ENCODE measurements at regions not wholly inside any gene's neighbourhood (a gene's known extent, or its start where the extent isn't known, plus 50 kb on each side); places are given as distances from the start of the nearest gene placed in this dataset.

DNA sequence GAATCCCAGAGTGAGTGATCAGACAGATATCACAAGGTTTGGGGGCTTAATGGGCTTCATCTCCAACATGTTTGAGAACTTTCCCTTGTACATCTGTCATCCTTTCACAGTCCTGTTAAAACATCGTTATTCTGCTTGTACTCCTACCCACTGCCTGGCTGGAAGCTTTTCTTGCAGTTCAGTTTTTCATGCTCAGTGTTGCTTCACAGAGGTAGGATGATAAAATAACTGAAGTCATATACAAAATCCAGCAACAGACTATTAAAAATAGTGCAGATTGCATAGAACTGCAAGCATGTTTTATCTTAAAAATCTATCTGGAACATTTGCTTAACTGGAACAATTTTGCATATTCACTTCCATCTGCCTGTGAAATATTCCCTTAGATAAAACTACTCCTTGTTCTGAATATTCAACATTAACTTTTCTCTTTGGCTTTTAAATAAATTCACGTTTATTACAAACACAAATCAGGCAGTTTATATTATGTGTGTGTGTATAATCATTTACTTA is 579.6 kb upstream of the IGFBP7 start:
- no peak for DNase-seq (ENCODE audit: low read depth)

DNA sequence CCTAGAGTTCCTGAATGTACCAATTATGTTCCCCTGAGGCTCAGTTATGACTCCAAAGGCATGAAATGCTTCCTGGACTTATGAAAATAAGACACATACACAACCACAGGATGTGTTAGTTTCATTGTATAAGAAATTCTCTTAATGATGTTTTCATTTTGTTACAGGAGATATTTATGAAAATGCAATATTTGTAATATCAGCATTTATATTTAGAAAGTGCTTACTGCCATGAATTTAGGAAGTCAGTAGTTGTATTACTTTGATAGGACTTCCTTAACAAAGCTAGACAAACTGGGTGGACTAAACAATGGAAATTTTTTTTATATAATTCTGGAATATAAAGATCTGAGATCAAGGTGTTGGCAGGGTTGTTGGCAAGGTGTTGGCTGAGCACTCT is 572.1 kb upstream of the IGFBP7 start:
- DNase-seq (ENCODE audit: low read depth), result no peak

DNA sequence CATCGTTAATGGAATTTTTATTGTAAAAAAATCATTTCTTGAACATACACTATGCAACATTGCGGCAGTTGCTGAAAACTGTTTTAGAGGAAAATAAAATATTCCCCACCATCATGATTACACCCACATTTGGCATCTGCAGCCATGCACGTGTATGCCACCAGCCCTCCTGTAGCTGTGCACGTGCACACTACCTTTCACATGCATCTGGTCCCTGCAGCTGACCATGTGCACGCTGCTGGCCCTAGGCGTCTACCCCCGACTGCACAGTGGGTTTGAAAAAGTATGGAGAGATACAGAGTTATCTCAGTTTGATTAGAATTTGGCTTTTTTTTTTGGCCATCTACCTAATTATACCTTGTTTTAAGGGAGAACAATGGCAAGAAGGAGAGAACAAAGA is 569.8 kb upstream of the IGFBP7 start:
- no peak for DNase-seq (ENCODE audit: low read depth)

DNA sequence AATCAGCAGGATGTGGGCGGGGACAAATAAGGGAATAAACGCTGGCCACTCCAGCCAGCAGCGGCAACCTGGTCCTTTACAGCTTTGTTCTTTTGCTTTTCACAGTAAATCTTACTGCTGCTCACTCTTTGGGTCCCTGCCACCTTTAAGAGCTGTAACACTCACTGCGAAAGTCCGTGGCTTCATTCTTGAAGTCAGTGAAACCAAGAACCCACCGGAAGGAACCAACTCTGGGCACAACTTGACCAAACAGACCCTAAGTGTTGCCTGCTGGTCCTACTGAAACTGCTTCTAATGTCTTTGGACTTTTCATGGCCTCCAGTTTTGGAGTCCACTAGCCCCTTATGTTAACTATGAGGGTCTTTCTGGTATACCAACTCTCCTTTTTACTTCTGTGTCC is 566.2 kb upstream of the IGFBP7 start:
- no peak for DNase-seq (ENCODE audit: low read depth)

DNA sequence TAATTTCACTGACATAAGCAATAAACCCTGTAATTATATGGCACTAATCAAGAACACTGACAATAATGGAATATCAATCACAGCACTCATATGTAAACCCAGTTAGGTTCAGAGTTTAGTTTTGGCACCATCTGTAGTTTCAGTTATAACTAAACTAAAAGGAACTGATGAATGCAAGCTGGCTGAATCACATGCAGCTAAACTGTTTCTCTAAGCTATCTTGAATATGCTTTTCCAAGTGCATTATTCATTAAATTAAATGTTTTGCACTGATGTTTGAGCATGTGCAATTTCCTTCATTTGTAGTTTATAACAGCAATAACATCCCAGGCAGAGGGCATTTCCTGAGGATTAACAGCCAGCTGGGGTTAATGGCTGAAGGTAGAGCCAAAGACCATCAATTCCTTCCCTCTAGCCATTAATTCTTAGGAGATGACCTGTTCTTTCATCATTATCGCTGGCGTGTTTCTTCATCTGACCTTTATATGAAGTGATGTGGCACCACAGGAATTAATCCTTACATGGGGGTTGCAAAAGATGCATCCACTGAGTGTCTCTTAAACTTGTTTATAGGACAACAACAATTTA is 562.8 kb upstream of the IGFBP7 start:
- DNase-seq (ENCODE audit: low read depth), result no peak

DNA sequence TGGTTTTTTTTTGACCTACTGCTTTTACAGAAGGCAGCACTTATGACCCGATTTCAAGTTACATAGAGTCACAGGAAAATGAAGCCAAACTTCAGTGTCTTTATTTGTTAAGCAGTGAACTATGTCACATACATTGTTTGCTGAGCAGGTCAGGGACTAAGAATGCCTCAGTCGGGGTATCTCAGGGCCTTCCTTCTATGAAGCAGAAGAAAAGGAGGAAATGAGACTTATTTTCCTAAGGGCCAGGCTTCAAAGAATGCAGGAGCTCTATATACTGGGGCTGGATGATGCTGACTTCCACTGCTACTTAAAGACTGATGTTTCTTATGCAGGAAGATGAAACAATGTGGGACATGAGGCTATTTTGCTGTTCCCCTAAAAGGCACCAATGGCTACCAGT is 558.4 kb upstream of the IGFBP7 start:
- no peak for DNase-seq (ENCODE audit: low read depth)

DNA sequence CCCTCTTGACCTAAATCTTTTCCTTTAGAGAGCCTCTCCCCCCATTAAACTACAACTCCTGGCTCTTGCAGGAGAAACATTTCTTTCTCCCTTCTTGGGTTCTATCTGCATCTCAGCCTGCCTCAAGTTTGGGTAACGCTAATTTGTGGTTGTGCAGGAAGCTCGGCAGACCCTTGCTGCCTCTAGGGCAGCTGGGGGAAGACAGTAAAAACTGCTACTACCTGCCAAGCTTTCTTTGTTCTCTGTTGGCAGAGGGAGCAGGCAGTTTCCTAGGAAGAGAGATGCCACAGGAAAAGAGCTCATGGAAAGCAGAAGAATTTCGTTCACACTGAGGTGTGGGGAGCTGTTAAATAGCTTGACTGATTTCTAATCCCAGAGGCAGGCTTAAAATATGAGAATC is 555.6 kb upstream of the IGFBP7 start:
- no peak for DNase-seq (ENCODE audit: low read depth)

DNA sequence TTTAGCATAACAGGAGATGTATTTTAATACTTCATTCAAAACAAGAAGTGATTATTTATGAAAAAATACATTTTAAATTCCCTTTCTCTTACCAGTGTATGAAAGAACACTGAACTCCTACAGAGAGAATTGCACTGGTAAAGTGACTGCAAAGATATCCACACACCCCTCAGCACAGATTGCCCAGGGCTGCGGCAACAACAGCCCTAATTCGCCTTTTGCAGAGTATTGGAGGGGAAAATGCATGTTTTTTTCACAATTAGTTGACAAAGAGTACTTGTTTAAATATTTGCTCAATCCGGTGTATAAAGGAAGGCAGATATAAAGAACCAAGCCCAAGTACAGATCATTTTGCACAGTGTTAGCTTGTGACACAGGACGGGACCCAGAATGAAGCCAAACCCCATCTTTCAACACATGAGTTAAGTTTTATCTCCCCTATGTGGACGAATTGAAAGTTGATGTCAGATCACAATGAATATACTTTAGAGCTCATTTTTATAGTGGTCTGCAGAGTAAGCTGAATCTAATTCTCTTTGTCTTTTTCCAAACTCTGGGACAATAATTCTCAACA is 551.4 kb upstream of the IGFBP7 start:
- no peak for DNase-seq (ENCODE audit: low read depth)

DNA sequence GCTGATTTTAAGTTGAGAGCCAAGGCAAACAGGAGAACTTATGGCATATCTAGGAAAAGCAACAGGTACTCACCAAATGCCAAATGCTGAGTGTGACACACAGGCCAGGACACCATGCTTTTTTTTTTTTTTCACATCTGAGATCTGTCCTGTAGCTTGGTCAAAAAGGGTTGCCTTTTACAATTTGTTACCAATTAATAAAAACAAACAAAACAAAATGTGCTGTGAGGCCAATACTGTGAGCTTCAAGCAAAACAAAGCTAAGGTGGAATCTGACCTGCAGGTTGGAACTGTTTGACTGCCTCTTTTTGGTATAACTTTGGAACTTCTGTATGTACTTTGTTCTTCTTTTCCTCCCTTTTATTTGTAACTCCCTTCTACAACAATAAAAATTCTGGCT is 548.5 kb upstream of the IGFBP7 start:
- DNase-seq (ENCODE audit: low read depth), result no peak

DNA sequence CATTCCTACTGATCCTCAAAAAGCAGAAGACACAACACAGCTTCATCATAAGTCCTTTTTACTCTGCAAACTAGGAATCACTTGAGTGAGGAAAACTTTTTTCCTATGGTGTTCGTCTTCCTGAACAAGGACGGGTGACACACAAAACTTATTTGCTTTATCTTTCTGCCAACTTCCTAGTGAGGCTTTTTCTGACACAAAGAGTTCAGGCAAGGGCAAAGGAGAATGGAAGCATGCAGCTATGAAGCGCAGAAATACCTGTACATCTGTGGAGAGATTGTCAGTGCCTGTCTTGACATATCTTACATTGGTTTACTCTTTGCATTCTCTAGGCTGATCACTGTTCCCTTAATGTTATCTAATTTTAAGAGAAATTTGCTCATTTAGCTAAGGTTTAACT is 548.0 kb upstream of the IGFBP7 start:
- no peak for DNase-seq (ENCODE audit: low read depth)

DNA sequence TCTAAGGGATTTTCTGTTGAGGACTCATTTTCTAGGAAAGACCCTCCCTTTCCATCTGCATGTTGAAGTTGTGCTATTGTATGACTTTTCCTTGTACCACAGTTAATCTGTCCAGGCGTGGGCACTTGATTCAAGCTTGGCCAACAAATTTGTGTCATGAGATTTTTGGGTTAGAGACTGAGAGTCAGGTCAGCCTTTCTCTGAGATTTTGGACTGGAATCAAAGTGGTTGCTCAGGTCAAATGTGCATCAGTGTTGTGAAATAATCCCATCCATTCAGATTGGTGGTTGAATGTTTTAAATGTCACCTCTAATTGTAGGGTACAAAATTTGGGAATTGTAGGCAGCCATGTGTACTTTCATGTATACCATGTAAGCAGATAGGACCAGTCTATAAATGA is 545.2 kb upstream of the IGFBP7 start:
- no peak for DNase-seq (ENCODE audit: low read depth)

DNA sequence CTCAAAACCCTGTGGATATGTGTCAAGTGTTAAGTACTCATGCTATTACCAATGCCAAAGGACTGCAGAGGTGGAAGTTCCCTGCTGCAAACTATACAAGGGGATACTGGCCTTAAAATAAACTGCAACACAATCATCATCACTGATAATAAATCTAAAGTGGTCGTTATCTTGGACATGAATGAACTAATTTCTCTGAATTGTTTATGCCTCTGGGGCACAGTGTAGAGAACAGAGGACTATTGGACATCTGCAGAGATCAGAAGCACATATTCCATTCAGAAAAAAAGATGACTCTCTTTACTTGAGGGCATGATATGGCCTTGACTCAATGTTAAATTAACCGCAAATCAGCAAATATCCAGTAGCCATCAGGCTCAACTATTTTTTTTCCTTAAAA is 542.6 kb upstream of the IGFBP7 start:
- no peak for DNase-seq (ENCODE audit: low read depth)

DNA sequence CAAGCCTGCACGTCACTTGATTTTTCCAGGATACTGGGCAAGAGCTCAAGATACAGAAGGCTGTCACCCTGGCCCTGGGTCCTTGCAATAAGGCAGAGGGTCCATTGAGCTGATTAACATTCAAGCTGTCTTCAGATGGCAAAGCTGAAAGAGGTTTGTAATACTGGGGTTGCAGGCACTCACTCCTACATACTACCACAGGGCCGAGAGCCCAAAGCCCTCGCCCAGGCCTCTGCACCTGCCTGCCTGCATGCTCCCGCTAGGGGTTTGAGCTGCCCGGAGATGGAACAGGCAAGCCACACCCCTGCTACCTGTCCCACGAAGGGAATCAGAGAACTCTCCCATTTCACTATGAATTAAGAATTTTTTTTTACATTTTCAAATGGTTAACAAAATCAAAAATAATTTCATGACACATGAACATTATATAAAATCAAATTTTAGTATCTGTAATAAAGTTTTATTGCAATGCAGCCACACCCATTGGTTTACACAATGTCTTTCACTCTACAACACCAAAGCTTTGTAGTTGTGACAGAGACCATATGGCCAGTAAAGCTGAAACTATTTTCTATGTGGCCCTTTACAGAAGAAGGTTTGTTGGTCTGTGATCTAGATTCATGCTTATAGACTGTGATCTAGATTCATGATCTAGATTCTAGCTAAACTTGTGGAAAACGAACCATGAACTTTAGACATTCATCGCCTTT is 530.4 kb upstream of the IGFBP7 start:
- no peak for DNase-seq (ENCODE audit: low read depth)

DNA sequence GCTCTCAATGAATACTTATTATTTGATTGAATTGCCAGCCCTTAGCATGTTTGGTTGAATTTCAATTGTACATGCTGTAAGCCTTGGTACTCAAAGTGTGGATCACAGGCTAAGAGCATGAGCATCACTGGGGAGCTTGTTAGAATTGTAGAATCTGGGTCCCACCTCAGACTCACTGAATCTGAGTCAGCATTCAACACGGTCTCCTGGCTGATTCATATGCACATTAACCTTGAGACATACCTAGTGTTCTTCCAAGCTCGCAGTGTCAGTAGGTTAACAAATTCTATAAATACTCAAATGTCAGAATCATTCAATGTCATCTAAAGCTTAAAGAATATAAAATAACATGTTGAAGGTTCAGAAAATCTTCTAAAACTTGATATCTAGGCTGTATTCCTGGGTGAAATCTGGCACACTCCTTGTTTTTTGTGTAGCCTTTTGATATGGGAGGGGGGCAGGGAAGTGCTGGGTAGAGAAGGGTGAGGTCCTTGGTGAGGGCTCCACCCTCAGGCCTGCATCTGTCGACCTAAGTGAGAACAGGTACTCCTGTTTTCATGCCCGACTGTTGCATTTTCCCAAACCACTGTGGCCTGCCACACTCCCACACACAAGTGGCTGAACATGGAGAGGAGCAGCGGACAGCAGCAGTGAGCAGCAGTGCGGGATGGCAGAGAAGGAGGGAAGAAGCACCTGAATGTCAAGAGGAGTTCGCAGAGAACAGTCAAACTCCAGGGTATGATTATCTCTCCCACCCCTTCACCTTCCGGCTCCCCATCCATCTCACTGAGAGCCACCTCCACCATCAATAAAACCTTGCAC is 529.6 kb upstream of the IGFBP7 start:
- DNase-seq (ENCODE audit: low read depth), result no peak

DNA sequence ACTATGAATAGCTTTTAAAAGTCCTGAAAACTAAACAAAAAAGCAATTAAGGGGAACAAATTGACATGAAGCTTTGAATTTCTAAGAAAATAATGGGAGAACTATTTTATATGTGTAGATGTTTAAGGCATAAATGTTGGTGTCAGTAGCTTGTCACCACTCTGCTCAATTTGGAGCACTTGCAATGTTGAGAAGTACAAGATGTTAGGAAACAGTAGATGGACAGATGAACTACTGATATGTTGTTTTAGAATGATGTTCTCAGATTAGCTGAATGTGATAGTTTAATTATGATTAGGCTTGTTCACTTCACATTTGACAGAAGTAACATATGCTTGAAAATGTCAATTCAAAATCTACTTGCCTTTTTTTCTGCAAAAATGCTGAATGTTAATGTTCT is 525.7 kb upstream of the IGFBP7 start:
- no peak for DNase-seq (ENCODE audit: low read depth)

DNA sequence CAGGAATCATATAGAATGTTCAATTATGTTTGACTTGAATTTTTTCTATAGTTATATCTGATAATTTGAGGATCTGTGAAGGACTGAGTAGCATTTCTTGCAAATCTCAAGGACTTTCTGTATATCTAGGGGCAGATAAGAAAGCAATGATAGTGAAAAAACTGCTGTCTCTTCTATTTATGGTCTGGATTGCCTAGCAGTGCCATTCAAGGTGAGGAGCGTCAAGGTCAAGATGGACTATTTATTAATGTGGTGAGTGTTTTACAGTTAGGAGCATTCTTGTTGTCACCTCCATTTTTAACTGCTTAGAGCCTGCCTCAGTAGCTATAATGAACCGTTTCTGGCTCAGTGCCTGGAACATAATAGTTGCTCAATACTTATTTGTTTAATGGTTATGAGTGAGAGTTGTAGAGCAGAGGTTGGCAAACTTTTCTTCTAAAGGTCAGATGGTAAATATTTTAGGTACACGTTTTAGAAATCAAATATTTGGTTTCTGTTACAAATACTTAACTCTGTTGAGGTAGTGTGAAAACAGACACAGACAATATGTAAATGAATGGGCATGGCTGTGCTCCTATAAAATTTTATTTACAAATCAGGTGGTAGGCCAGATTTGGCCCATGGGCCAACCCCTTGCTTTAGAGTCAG is 523.2 kb upstream of the IGFBP7 start:
- DNase-seq (ENCODE audit: low read depth), result no peak

DNA sequence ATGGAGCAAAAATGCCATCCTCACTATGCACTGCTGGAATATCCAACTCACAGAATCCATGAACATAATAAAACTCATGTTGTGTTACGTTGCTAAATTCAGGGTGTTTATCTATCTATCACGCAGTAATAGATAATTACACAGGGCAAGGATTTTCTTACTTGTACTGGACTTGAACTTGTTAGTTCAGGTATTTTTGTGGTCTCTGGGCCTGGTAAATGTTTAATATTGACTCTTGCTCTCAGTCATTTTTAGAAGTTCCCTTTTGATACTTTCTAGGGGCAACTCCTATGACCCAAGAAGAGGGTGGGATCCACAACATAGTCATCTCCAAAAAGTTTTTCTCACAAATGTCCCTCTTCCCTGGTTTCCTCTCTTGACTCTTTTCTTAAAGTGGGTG is 522.4 kb upstream of the IGFBP7 start:
- DNase-seq (ENCODE audit: low read depth), result no peak

DNA sequence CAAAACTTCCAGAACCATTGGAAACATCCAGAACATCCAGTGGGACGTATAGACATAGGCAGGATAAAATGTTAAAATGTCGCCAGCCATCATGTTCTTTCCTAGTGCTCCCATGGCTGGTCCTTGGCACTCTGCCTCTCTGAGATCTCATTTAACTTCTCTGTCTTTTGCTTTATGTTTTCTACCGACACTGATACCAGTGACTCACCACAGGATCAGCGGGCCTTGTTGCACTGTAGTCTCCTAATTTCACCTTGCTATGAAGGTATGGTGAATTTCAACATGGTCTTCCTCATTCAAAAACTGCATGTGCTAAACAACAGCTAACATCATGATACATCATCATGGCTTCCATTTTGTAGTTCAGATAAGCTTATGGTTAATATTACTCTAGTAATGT is 521.0 kb upstream of the IGFBP7 start:
- no peak for DNase-seq (ENCODE audit: low read depth)

DNA sequence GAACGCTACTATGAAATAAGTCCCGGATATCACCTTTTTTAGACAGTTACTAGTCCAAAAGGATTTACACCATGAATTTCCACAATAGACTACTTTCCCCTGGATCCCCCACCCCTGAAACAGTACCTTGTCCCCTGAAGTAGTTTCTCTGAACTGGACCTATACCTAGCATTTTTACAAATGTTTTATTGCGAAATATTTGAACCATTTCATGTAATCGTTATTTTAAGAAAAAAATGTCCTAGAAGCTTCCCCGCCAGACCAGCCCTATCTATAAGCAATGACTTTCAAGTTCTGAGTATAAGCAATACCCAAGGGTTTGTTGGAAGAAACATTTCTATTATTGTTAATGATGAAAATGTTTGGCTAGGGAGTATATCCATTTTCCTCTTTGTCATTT is 517.8 kb upstream of the IGFBP7 start:
- no peak for DNase-seq (ENCODE audit: low read depth)

DNA sequence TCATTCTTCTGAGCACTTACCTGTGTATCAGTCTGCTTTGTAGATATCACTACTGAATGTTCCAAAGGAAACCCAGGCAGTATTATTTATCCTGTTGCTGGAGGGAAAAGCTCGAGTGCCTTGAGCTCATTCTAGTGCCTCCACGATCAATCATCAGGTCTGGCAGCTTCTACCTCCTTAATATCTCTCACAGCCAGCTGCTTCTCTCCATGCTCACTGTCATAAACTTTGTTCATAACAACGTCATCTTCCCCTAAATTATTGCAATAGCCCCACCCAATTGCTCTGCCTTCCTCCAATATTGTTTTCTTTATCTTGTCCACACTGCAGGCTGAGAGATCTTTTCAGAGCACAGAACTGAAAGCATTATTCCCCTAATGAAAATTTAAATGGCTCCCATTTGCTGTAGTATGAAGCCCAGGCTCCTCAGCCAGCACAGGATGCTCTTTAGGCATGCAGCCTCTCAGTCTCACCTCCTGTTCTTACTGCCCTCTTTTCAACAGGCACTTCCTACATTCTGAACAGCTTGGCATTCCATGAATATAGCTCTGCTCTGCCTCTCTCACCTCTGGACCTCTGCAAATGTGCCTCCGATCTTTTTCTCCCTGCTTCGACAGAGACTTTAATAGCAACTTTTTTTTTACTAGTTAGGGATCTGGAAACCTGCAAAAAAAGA is 504.2 kb upstream of the IGFBP7 start:
- DNase-seq (ENCODE audit: low read depth), result no peak

DNA sequence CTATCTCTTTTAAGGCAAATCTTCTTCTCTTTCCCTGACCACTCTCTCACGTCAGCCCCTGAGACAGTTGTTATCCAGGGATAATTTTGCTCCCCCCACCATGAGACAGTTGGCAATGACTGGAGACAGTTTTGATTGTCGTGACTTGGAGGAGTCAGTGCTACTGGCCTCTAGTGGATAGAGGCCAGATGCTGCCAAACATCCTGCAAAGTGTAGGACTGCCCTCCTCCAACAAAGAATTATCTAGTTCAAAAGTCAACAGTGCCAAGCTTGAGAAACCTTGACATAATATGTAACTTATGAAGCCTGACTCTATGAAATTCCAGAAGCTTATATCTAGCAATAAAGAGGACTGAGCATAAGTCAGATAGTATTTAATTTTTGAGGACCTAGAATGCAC is 502.1 kb upstream of the IGFBP7 start:
- no peak for DNase-seq (ENCODE audit: low read depth)

Data from activated T-helper 9 cell treated with anti-CD3 and anti-CD28 coated beads, Interleukin-2, amount 50 U/mL, for 16 hours (primary cell).